DMS79 (cell line): ENCODE measurements at regions not wholly inside any gene's neighbourhood (a gene's known extent, or its start where the extent isn't known, plus 50 kb on each side); places are given as distances from the start of the nearest gene placed in this dataset.
"Not testable (repeated sequence)": the region's sequence is repeated elsewhere in the genome, so short reads cannot be mapped to it uniquely, and the experiment has no call there.

Experiments used
- DNase-seq: peaks from one replicate; lab custom pipeline; 2025; lab: John Stamatoyannopoulos, UW

GRCh38 chr9:79387101-79387835 lies 184.5 kb upstream of the TLE4 start:
- no peak for DNase-seq

GRCh38 chr9:79390077-79390698 lies 181.6 kb upstream of the TLE4 start:
- DNase-seq = no peak

- no peak for DNase-seq
These were observed 180.7 kb upstream of the TLE4 start for GRCh38 chr9:79390781-79391770.

- DNase-seq = no peak
These were observed 176.5 kb upstream of the TLE4 start for GRCh38 chr9:79395228-79395627.

- no peak for DNase-seq
These were observed 176.0 kb upstream of the TLE4 start for GRCh38 chr9:79395755-79396154.

- DNase-seq = no peak
These were observed 175.6 kb upstream of the TLE4 start for GRCh38 chr9:79396168-79396567.

- no peak for DNase-seq
These were observed 168.3 kb upstream of the TLE4 start for GRCh38 chr9:79403495-79403894.

- no peak for DNase-seq
These were observed 163.6 kb upstream of the TLE4 start for GRCh38 chr9:79408200-79408599.

GRCh38 chr9:79408617-79409016 lies 163.1 kb upstream of the TLE4 start:
- no peak for DNase-seq

GRCh38 chr9:79409182-79409823 lies 162.5 kb upstream of the TLE4 start:
- DNase-seq = no peak

GRCh38 chr9:79425840-79426239 lies 145.9 kb upstream of the TLE4 start:
- DNase-seq = no peak

GRCh38 chr9:79428422-79428821 lies 143.3 kb upstream of the TLE4 start:
- no peak for DNase-seq

- no peak for DNase-seq
These were observed 141.1 kb upstream of the TLE4 start for GRCh38 chr9:79430619-79431018.

GRCh38 chr9:79431019-79431679 lies 140.6 kb upstream of the TLE4 start:
- no peak for DNase-seq

GRCh38 chr9:79432485-79432884 lies 139.3 kb upstream of the TLE4 start:
- DNase-seq = no peak

GRCh38 chr9:79433703-79434102 lies 138.1 kb upstream of the TLE4 start:
- DNase-seq = no peak

GRCh38 chr9:79439221-79439620 lies 132.5 kb upstream of the TLE4 start:
- DNase-seq = not testable (repeated sequence)

- DNase-seq = no peak
These were observed 125.0 kb upstream of the TLE4 start for GRCh38 chr9:79446523-79447307.

GRCh38 chr9:79447308-79447605 lies 124.5 kb upstream of the TLE4 start:
- DNase-seq = no peak

- DNase-seq = peak; percentile 31
These were observed 124.0 kb upstream of the TLE4 start for GRCh38 chr9:79447762-79448161.

GRCh38 chr9:79452265-79452664 lies 119.5 kb upstream of the TLE4 start:
- DNase-seq = no peak
